OCI-LY3 (cell line): ENCODE measurements at regions not wholly inside any gene's neighbourhood (a gene's known extent, or its start where the extent isn't known, plus 50 kb on each side); places are given as distances from the start of the nearest gene placed in this dataset.

ENCODE experiments used
- EZH2phosphoT487 ChIP-seq: fragments of 200-600 bp; shearing (Covaris generic); IDR thresholded peaks from 2 replicates; pipeline ENCODE4 v1.6.1; 2018; ENCODE audit warnings: antibody characterized with exemption, mixed run types, low read depth
- TF ChIP-seq, protein P1 (sequence below): fragments of 200-600, 300-600 bp; sonication (generic); IDR thresholded peaks from 2 replicates; pipeline ENCODE4 v1.5.1; 2014; ENCODE audit warnings: antibody characterized with exemption, low read length, low read depth

GRCh38 chr2:220756653-220757052 is 815.5 kb downstream of the EPHA4 start:
- TF ChIP-seq, protein P1, sequence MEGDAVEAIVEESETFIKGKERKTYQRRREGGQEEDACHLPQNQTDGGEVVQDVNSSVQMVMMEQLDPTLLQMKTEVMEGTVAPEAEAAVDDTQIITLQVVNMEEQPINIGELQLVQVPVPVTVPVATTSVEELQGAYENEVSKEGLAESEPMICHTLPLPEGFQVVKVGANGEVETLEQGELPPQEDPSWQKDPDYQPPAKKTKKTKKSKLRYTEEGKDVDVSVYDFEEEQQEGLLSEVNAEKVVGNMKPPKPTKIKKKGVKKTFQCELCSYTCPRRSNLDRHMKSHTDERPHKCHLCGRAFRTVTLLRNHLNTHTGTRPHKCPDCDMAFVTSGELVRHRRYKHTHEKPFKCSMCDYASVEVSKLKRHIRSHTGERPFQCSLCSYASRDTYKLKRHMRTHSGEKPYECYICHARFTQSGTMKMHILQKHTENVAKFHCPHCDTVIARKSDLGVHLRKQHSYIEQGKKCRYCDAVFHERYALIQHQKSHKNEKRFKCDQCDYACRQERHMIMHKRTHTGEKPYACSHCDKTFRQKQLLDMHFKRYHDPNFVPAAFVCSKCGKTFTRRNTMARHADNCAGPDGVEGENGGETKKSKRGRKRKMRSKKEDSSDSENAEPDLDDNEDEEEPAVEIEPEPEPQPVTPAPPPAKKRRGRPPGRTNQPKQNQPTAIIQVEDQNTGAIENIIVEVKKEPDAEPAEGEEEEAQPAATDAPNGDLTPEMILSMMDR = no peak
- TF ChIP-seq EZH2phosphoT487 = no peak
